Endothelial cell of umbilical vein (primary cell): ENCODE measurements at regions not wholly inside any gene's neighbourhood (a gene's known extent, or its start where the extent isn't known, plus 50 kb on each side); places are given as distances from the start of the nearest gene placed in this dataset.
"Not testable (repeated sequence)": the region's sequence is repeated elsewhere in the genome, so short reads cannot be mapped to it uniquely, and the experiment has no call there.

Experiments used
- BruUV-seq: library from RNA; stranded (reverse); fragments of 400-500 nt; replicated peaks from 2 replicates; lab custom pipeline; 2021; lab: Mats Ljungman, UMichigan
- CTCF ChIA-PET: fragments of 300-600, 350-600 bp; sonication (Branson Sonifier 250); formaldehyde crosslinking; loops from one replicate; lab custom pipeline; 2021; ENCODE audit warnings: antibody characterized with exemption, inconsistent platforms; lab: Charles Lee
- POLR2A ChIA-PET: fragments of 300-600, 350-600 bp; sonication (Branson Sonifier 250); formaldehyde crosslinking; loops from one replicate; lab custom pipeline; 2021; ENCODE audit warnings: antibody characterized with exemption, inconsistent platforms; lab: Charles Lee
- DNase-seq: peaks from one replicate; pipeline ENCODE4 v3.0.0-alpha.2; 2011; ENCODE audit warnings: low read depth, low spot score
- FAIRE-seq: peaks from 2 replicates; lab custom pipeline; 2011; peaks lifted over from hg19 to GRCh38; lab: Jason Lieb, UNC
- H2AFZ ChIP-seq: 2 replicates; pipeline ENCODE4 v1.6.0; 2012; ENCODE audit warnings: low read depth, low read length, control low read depth, inconsistent platforms
- H3K27ac ChIP-seq: 2 replicates; pipeline ENCODE4 v1.5.1; 2011; ENCODE audit warnings: low read depth, mild to moderate bottlenecking, control low read depth, low read length, moderate library complexity; ENCODE audit not compliant: insufficient read depth
- H3K27me3 ChIP-seq, 2 experiments: 2 replicates each; pipeline versions ENCODE4 v1.6.0 to v1.6.1; 2011; ENCODE audit warnings: low read length in 2 of 2, mixed read lengths in 1 of 2; ENCODE audit not compliant: control insufficient read depth in 2 of 2, insufficient read depth in 2 of 2
- H3K36me3 ChIP-seq, 2 experiments: 2 replicates in 1 of 2; 3 replicates in 1 of 2; pipeline ENCODE4 v1.5.1; 2011; ENCODE audit warnings: low read length in 2 of 2, mild to moderate bottlenecking in 1 of 2, moderate library complexity in 1 of 2; ENCODE audit not compliant: control insufficient read depth in 2 of 2, insufficient read depth in 2 of 2; ENCODE audit errors: extremely low read depth in 1 of 2
- H3K4me1 ChIP-seq: 3 replicates; pipeline ENCODE4 v1.5.1; 2011; ENCODE audit warnings: mild to moderate bottlenecking, low read length; ENCODE audit not compliant: control insufficient read depth, insufficient read depth; ENCODE audit errors: extremely low read depth
- H3K4me2 ChIP-seq: 2 replicates; pipeline ENCODE4 v1.6.1; 2011; ENCODE audit warnings: low read length, control low read depth, mixed read lengths; ENCODE audit not compliant: insufficient read depth
- H3K4me3 ChIP-seq, 3 experiments: fragments of 200-600 bp in 1 of 3; sonication (generic), shearing (Covaris generic) in 1 of 3; replicated peaks in 1 of 3; 2 replicates each; pipeline ENCODE4 v1.5.1; 2011 to 2016; ENCODE audit warnings: control low read depth in 3 of 3, low read length in 3 of 3, mild to moderate bottlenecking in 2 of 3, inconsistent platforms in 1 of 3, low read depth in 1 of 3, moderate library complexity in 1 of 3; ENCODE audit not compliant: insufficient read depth in 1 of 3
- H3K79me2 ChIP-seq: 2 replicates; pipeline ENCODE4 v1.6.0; 2012; ENCODE audit warnings: low read length, inconsistent platforms; ENCODE audit not compliant: control insufficient read depth, insufficient read depth
- H3K9ac ChIP-seq: replicated peaks from 2 replicates; pipeline ENCODE3; 2011; ENCODE audit warnings: low read length, control low read depth; ENCODE audit not compliant: insufficient read depth; ENCODE audit errors: extremely low read depth
- H3K9me1 ChIP-seq: replicated peaks from 3 replicates; pipeline ENCODE4 v1.6.0; 2011; ENCODE audit warnings: mild to moderate bottlenecking, low read length; ENCODE audit not compliant: control insufficient read depth, insufficient read depth; ENCODE audit errors: extremely low read depth
- H3K9me3 ChIP-seq: replicated peaks from 2 replicates; pipeline ENCODE4 v1.5.1; 2012; ENCODE audit warnings: low read length, inconsistent platforms; ENCODE audit not compliant: control insufficient read depth, insufficient read depth
- H4K20me1 ChIP-seq: replicated peaks from 2 replicates; pipeline ENCODE3; 2011; ENCODE audit warnings: mild to moderate bottlenecking, low read length; ENCODE audit not compliant: control insufficient read depth, insufficient read depth; ENCODE audit errors: extremely low read depth
- CTCF ChIP-seq, 2 donors: IDR thresholded peaks; 1 replicate in 1 of 2; 2 replicates in 1 of 2; pipeline ENCODE4 v1.5.1; 2011; ENCODE audit warnings: low read length in 2 of 2, mild to moderate bottlenecking in 2 of 2, moderate library complexity in 2 of 2, control low read depth in 1 of 2, inconsistent platforms in 1 of 2, low read depth in 1 of 2; ENCODE audit not compliant: insufficient read depth in 1 of 2; ENCODE audit errors: extremely low read depth in 1 of 2
- EZH2 ChIP-seq: IDR thresholded peaks from 2 replicates; pipeline ENCODE4 v1.6.1; 2012; ENCODE audit warnings: borderline replicate concordance, low read depth, mild to moderate bottlenecking, moderate library complexity, low read length, inconsistent platforms; ENCODE audit not compliant: severe bottlenecking
- FOS ChIP-seq: IDR thresholded peaks from 2 replicates; pipeline ENCODE4 v1.6.1; 2011; ENCODE audit warnings: mild to moderate bottlenecking, low read length, moderate library complexity, borderline replicate concordance; ENCODE audit not compliant: insufficient read depth
- GATA2 ChIP-seq: IDR thresholded peaks from 2 replicates; pipeline ENCODE4 v1.7.0; 2011; ENCODE audit warnings: low read depth, mild to moderate bottlenecking, moderate library complexity, mixed read lengths, low read length; ENCODE audit not compliant: insufficient read length, insufficient read depth
- JUN ChIP-seq: IDR thresholded peaks from 2 replicates; pipeline ENCODE4 v1.6.1; 2011; ENCODE audit warnings: borderline replicate concordance, low read depth; ENCODE audit not compliant: insufficient read length, insufficient read depth
- MAX ChIP-seq: IDR thresholded peaks from 2 replicates; pipeline ENCODE4 v1.6.1; 2011; ENCODE audit not compliant: insufficient read depth, insufficient read length
- MYC ChIP-seq: IDR thresholded peaks from one replicate; pipeline ENCODE4 v1.6.1; 2011; ENCODE audit warnings: mild to moderate bottlenecking, low read depth, low read length
- POLR2A ChIP-seq: IDR thresholded peaks from 2 replicates; pipeline ENCODE4 v1.6.1; 2012; ENCODE audit warnings: low read depth, mild to moderate bottlenecking, control low read depth, low read length
- POLR2AphosphoS5 ChIP-seq: IDR thresholded peaks from 2 replicates; pipeline ENCODE4 v1.6.1; 2012; ENCODE audit warnings: low read depth, mild to moderate bottlenecking, control low read depth, low read length, moderate library complexity; ENCODE audit not compliant: insufficient read depth
- dilution Hi-C: fragments of 300-500 bp; cut with MboI; formaldehyde crosslinking; loops from one replicate; pipeline ENCODE4 v1.15.0; 2019; ENCODE audit warnings: low sequenced_read_pairs; ENCODE audit not compliant: extremely low pct_ligation_motif_present
- intact Hi-C: fragments of 100-400 bp; cut with micrococcal nuclease; formaldehyde crosslinking; loops from one replicate; pipeline ENCODE4 v1.10.0; 2022

GRCh38 chr13:111493468-111493867 is 173.0 kb downstream of the TEX29 start:
- no peaks in the 10 kb centered on the region for H3K9me3 ChIP-seq
- no peaks in the 10 kb centered on the region for H3K36me3 ChIP-seq
- no peak overlapping the region for H3K27ac ChIP-seq
- intact Hi-C loops, result no loop called here
- H3K9me1 ChIP-seq, result no peaks in the 10 kb centered on the region
- no peak for DNase-seq
- no TSS peak for BruUV-seq
- CTCF ChIA-PET, result no interaction called here
- H3K27me3 ChIP-seq, result no peaks in the 10 kb centered on the region
- no peak for FAIRE-seq
- no peak overlapping the region for H3K4me3 ChIP-seq
- no peak overlapping the region for H2AFZ ChIP-seq
- POLR2A ChIA-PET, result no interaction called here
- TF ChIP-seq MYC, result no peak
- H3K4me2 ChIP-seq, result no peak overlapping the region
- no peak overlapping the region for H3K9ac ChIP-seq
- dilution Hi-C loops, result no loop called here
- H4K20me1 ChIP-seq, result no peaks in the 10 kb centered on the region
- no peaks in the 10 kb centered on the region for H3K4me1 ChIP-seq
- H3K79me2 ChIP-seq, result no peaks in the 10 kb centered on the region

- Histone ChIP-seq H3K4me2 (no peak overlapping the region), H3K27me3 (no peaks in the 10 kb centered on the region), H3K4me3 (no peak overlapping the region), H3K4me1 (no peaks in the 10 kb centered on the region), H4K20me1 (no peaks in the 10 kb centered on the region), H2AFZ (no peak overlapping the region), H3K9me3 (no peaks in the 10 kb centered on the region), H3K36me3 (no peaks in the 10 kb centered on the region), H3K79me2 (no peaks in the 10 kb centered on the region), H3K27ac (no peak overlapping the region), H3K9me1 (no peaks in the 10 kb centered on the region), H3K9ac (no peak overlapping the region)
- DNase-seq (no peak), FAIRE-seq (no peak)
- intact Hi-C loops (no loop called here), dilution Hi-C loops (no loop called here)
- CTCF ChIA-PET, result no interaction called here
- POLR2A ChIA-PET, result no interaction called here
- BruUV-seq, result no TSS peak
- TF ChIP-seq FOS (no peak), POLR2AphosphoS5 (no peak), MAX (no peak), GATA2 (no peak), POLR2A (no peak), MYC (no peak), CTCF (IDR thresholded peaks at IDR 0.05; ENCODE audit: extremely low read depth in 1 of 2, insufficient read depth in 1 of 2, low read depth in 1 of 2, low read length in 2 of 2) (no peak), EZH2 (no peak), JUN (no peak)
Measured at GRCh38 chr13:111494641-111495040, 174.2 kb downstream of the TEX29 start.

- DNase-seq, H3K27me3 ChIP-seq, H3K4me2 ChIP-seq, dilution Hi-C loops, H3K36me3 ChIP-seq, H3K9me1 ChIP-seq, BruUV-seq, POLR2A ChIA-PET, FAIRE-seq, H2AFZ ChIP-seq, H3K79me2 ChIP-seq, H3K9me3 ChIP-seq, H3K9ac ChIP-seq, intact Hi-C loops, H3K27ac ChIP-seq, H3K4me1 ChIP-seq, H4K20me1 ChIP-seq, CTCF ChIA-PET, H3K4me3 ChIP-seq: not testable (repeated sequence)
Measured at GRCh38 chr13:111501596-111502535, 181.4 kb downstream of the TEX29 start.
